IMR-90 (cell line): ENCODE measurements at regions not wholly inside any gene's neighbourhood (a gene's known extent, or its start where the extent isn't known, plus 50 kb on each side); places are given as distances from the start of the nearest gene placed in this dataset.

Experiments
- ATAC-seq: fragments of 200-7000 bp; cut with Tn5 transposase; 2 replicates; pipeline ENCODE4 v1.9.1; 2020; ENCODE audit warnings: low read depth, mild to moderate bottlenecking, moderate library complexity
- BruUV-seq: library from RNA; stranded (reverse); fragments of 400-500 nt; replicated peaks from 2 replicates; lab custom pipeline; 2021; lab: Mats Ljungman, UMichigan
- CTCF ChIA-PET: fragments of 300-600 bp; formaldehyde crosslinking; extraction: SDS; loops from one replicate; lab custom pipeline; 2021; ENCODE audit warnings: antibody characterized with exemption; lab: Yijun Ruan, JAX
- POLR2A ChIA-PET: fragments of 300-600 bp; sonication (Branson Sonifier 250); formaldehyde crosslinking; loops from one replicate; lab custom pipeline; 2022; ENCODE audit warnings: antibody characterized with exemption; ENCODE audit not compliant: unreplicated experiment; lab: Charles Lee
- DNase-seq: peaks from one replicate; pipeline ENCODE4 v3.0.0; 2013
- H2AFZ ChIP-seq: replicated peaks from 2 replicates; pipeline ENCODE3; 2013; ENCODE audit warnings: low read length, mild to moderate bottlenecking; ENCODE audit not compliant: poor library complexity
- H2AK5ac ChIP-seq: 2 replicates; pipeline ENCODE4 v1.6.1; 2013; ENCODE audit warnings: low read depth, low read length, inconsistent platforms
- H2AK9ac ChIP-seq: replicated peaks from 2 replicates; pipeline ENCODE3; 2013; ENCODE audit warnings: mild to moderate bottlenecking, low read depth, low read length, moderate library complexity; ENCODE audit not compliant: poor library complexity
- H2BK120ac ChIP-seq: 2 replicates; pipeline ENCODE4 v1.6.1; 2013; ENCODE audit warnings: low read depth, low read length, inconsistent platforms
- H2BK15ac ChIP-seq: 3 replicates; pipeline ENCODE4 v1.6.1; 2013; ENCODE audit warnings: low read depth, low read length, inconsistent platforms
- H2BK20ac ChIP-seq: 2 replicates; pipeline ENCODE4 v1.6.1; 2013; ENCODE audit warnings: low read depth, mild to moderate bottlenecking, inconsistent platforms, low read length, moderate library complexity
- H2BK5ac ChIP-seq: 2 replicates; pipeline ENCODE4 v1.6.1; 2013; ENCODE audit warnings: mild to moderate bottlenecking, low read depth, low read length, inconsistent platforms; ENCODE audit not compliant: poor library complexity, severe bottlenecking
- H3K14ac ChIP-seq: replicated peaks from 2 replicates; pipeline ENCODE4 v1.6.1; 2013; ENCODE audit warnings: low read depth, low read length, inconsistent platforms
- H3K18ac ChIP-seq: 2 replicates; pipeline ENCODE4 v1.6.1; 2013; ENCODE audit warnings: low read depth, low read length, control low read depth
- H3K23ac ChIP-seq: 2 replicates; pipeline ENCODE4 v1.6.1; 2013; ENCODE audit warnings: low read depth, low read length, inconsistent platforms
- H3K27ac ChIP-seq: 2 replicates; pipeline ENCODE4 v1.5.1; 2013; ENCODE audit warnings: mild to moderate bottlenecking, control low read depth, low read length; ENCODE audit not compliant: insufficient read depth
- H3K27me3 ChIP-seq: 2 replicates; pipeline ENCODE4 v1.6.1; 2013; ENCODE audit warnings: low read length; ENCODE audit not compliant: control insufficient read depth, insufficient read depth
- H3K36me3 ChIP-seq: 2 replicates; pipeline ENCODE4 v1.6.1; 2013; ENCODE audit warnings: low read length, mixed read lengths; ENCODE audit not compliant: control insufficient read depth, insufficient read depth
- H3K4ac ChIP-seq: 2 replicates; pipeline ENCODE4 v1.6.1; 2013; ENCODE audit warnings: low read depth, low read length, inconsistent platforms
- H3K4me1 ChIP-seq: 2 replicates; pipeline ENCODE4 v1.6.1; 2013; ENCODE audit warnings: low read length, mixed read lengths; ENCODE audit not compliant: control insufficient read depth, insufficient read depth
- H3K4me2 ChIP-seq: 2 replicates; pipeline ENCODE4 v1.6.1; 2013; ENCODE audit warnings: low read depth, mild to moderate bottlenecking, control low read depth, low read length, moderate library complexity
- H3K4me3 ChIP-seq: 2 replicates; pipeline ENCODE4 v1.5.1; 2013; ENCODE audit warnings: low read depth, mild to moderate bottlenecking, control low read depth, low read length, moderate library complexity; ENCODE audit not compliant: insufficient read depth
- H3K56ac ChIP-seq: 2 replicates; pipeline ENCODE4 v1.6.1; 2013; ENCODE audit warnings: low read length, inconsistent platforms; ENCODE audit not compliant: insufficient read depth; ENCODE audit errors: extremely low read depth
- H3K79me1 ChIP-seq, 2 experiments: 2 replicates each; pipeline ENCODE4 v1.6.1; 2013; ENCODE audit warnings: low read length in 2 of 2, inconsistent platforms in 1 of 2, low read depth in 1 of 2
- H3K9ac ChIP-seq: 2 replicates; pipeline ENCODE4 v1.6.1; 2013; ENCODE audit warnings: low read depth, low read length, control low read depth
- H3K9me1 ChIP-seq: 2 replicates; pipeline ENCODE4 v1.6.1; 2013; ENCODE audit warnings: low read length, inconsistent platforms; ENCODE audit not compliant: insufficient read depth
- H3K9me3 ChIP-seq: 2 replicates; pipeline ENCODE4 v1.6.1; 2013; ENCODE audit warnings: low read length; ENCODE audit not compliant: control insufficient read depth, insufficient read depth
- H4K20me1 ChIP-seq: 2 replicates; pipeline ENCODE4 v1.6.1; 2013; ENCODE audit warnings: low read length, inconsistent platforms; ENCODE audit not compliant: insufficient read depth
- H4K5ac ChIP-seq: 2 replicates; pipeline ENCODE4 v1.6.1; 2013; ENCODE audit warnings: mild to moderate bottlenecking, low read depth, low read length, control low read depth
- H4K8ac ChIP-seq, 2 experiments: 2 replicates each; pipeline ENCODE4 v1.6.1; 2013; ENCODE audit warnings: low read depth in 2 of 2, low read length in 2 of 2, control low read depth in 1 of 2, inconsistent platforms in 1 of 2
- H4K91ac ChIP-seq: 2 replicates; pipeline ENCODE4 v1.6.1; 2013; ENCODE audit warnings: low read depth, low read length, inconsistent platforms; ENCODE audit not compliant: insufficient read depth
- POLR2A ChIP-seq: IDR thresholded peaks from 2 replicates; pipeline ENCODE4 v1.6.1; 2012; ENCODE audit warnings: mild to moderate bottlenecking, low read depth, low read length
- WGBS, 2 experiments: methylation state at CpG; one replicate each; pipeline versions ENCODE4 v1.1.5 to v1.1.7; 2013; ENCODE audit warnings: missing lambda C conversion rate in 2 of 2; ENCODE audit not compliant: insufficient read length in 1 of 2; ENCODE audit errors: extremely low coverage in 2 of 2; 5-methylcytosine and 5-hydroxymethylcytosine counted together
- dilution Hi-C: fragments of 300-500 bp; cut with HindIII; formaldehyde crosslinking; loops from one replicate; pipeline ENCODE4 v1.14.3; 2018; ENCODE audit warnings: low sequenced_read_pairs; ENCODE audit not compliant: unreplicated experiment
- in situ Hi-C: fragments of 300-500 bp; cut with MboI; formaldehyde crosslinking; loops from 3 replicates; pipeline ENCODE4 v1.14.3; 2019; ENCODE audit warnings: low sequenced_read_pairs, inconsistent platforms, mixed read lengths
- intact Hi-C: fragments of 100-400 bp; cut with micrococcal nuclease; formaldehyde crosslinking; loops from 2 replicates; pipeline ENCODE4 v1.10.0; 2022

DNA sequence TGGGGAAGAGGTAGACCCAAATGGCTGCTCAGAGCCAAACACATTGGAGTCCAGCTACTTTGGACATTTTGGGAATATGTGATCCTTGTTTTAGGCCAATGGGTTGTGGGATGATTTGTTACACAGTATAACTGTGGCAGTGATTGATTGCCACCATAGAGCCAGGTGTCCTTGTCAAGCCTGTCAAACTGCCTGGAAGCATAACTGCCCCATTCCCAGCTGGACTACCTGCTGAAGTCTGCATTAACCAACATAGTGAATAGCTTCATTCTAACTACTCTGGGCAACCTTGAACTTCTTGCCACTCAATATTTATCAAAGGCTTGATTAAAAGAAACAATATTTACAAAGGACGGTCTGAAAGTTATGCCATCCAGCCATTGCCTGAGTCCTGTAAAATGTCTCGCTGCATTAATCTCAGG, 164.7 kb downstream of the LINC00237 start:
- BruUV-seq: no TSS peak
- Histone ChIP-seq H3K4me2 (no peak overlapping the region), H2BK120ac (no peak overlapping the region), H4K20me1 (no peaks in the 10 kb centered on the region), H3K27me3 (no peaks in the 10 kb centered on the region), H3K23ac (no peak overlapping the region), H3K9ac (no peak overlapping the region), H3K4me1 (no peaks in the 10 kb centered on the region), H2AK5ac (no peak overlapping the region), H3K79me1 (no peaks in the 10 kb centered on the region), H4K5ac (no peak overlapping the region), H4K91ac (no peak overlapping the region), H3K14ac (no peak overlapping the region), H3K18ac (no peak overlapping the region), H3K4me3 (no peak overlapping the region), H2AFZ (no peak overlapping the region), H2BK20ac (no peak overlapping the region), H2AK9ac (no peak overlapping the region), H3K4ac (no peak overlapping the region), H2BK15ac (no peak overlapping the region), H3K56ac (no peak overlapping the region), H2BK5ac (no peak overlapping the region), H3K27ac (no peak overlapping the region), H3K9me3 (peaks cover 17% of the 10 kb centered on the region), H4K8ac (no peak overlapping the region), H3K9me1 (no peaks in the 10 kb centered on the region), H3K36me3 (no peaks in the 10 kb centered on the region)
- in situ Hi-C loops: no loop called here
- ATAC-seq (no peak), DNase-seq (no peak)
- WGBS, 2 experiments: no CpG with 5 or more reads among the region's 2 CpGs
- TF ChIP-seq POLR2A: no peak
- ChIA-PET POLR2A (no interaction called here), CTCF (no interaction called here)
- intact Hi-C loops: no loop called here
- dilution Hi-C loops: no loop called here
